H9 (cell line): ENCODE measurements at regions not wholly inside any gene's neighbourhood (a gene's known extent, or its start where the extent isn't known, plus 50 kb on each side); places are given as distances from the start of the nearest gene placed in this dataset.

Experiments
- DNase-seq: peaks from one replicate; pipeline ENCODE4 v3.0.0-alpha.2; 2017
- H2AFZ ChIP-seq: one replicate; pipeline ENCODE4 v1.6.1; 2013; ENCODE audit warnings: mild to moderate bottlenecking, low read length, control low read depth, moderate library complexity
- H2AK5ac ChIP-seq: 2 replicates; pipeline ENCODE4 v1.6.1; 2013; ENCODE audit warnings: low read length, control low read depth, mixed read lengths; ENCODE audit not compliant: insufficient read length
- H2BK120ac ChIP-seq: one replicate; pipeline ENCODE4 v1.6.1; 2013; ENCODE audit warnings: low read depth, mild to moderate bottlenecking, low read length, control low read depth, inconsistent platforms; ENCODE audit not compliant: poor library complexity, severe bottlenecking
- H2BK12ac ChIP-seq: 2 replicates; pipeline ENCODE4 v1.6.1; 2013; ENCODE audit warnings: low read length, control low read depth, mixed read lengths, low read depth; ENCODE audit not compliant: insufficient read length
- H2BK15ac ChIP-seq: 2 replicates; pipeline ENCODE4 v1.6.1; 2013; ENCODE audit warnings: low read depth, low read length, control low read depth
- H2BK20ac ChIP-seq: one replicate; pipeline ENCODE4 v1.6.1; 2013; ENCODE audit warnings: low read depth, mild to moderate bottlenecking, low read length, control low read depth, inconsistent platforms; ENCODE audit not compliant: poor library complexity, severe bottlenecking
- H2BK5ac ChIP-seq: 2 replicates; pipeline ENCODE4 v1.6.1; 2013; ENCODE audit warnings: low read length, control low read depth, mixed read lengths; ENCODE audit not compliant: insufficient read length
- H3K14ac ChIP-seq: 2 replicates; pipeline ENCODE4 v1.6.1; 2013; ENCODE audit warnings: low read length, control low read depth; ENCODE audit not compliant: insufficient read depth
- H3K18ac ChIP-seq: 2 replicates; pipeline ENCODE4 v1.6.1; 2013; ENCODE audit warnings: low read depth, mild to moderate bottlenecking, mixed read lengths, low read length, control low read depth; ENCODE audit not compliant: insufficient read length
- H3K23ac ChIP-seq: 2 replicates; pipeline ENCODE4 v1.6.1; 2013; ENCODE audit warnings: low read length, control low read depth, mixed read lengths, low read depth; ENCODE audit not compliant: insufficient read length
- H3K23me2 ChIP-seq: 2 replicates; pipeline ENCODE4 v1.6.1; 2013; ENCODE audit warnings: low read depth, mild to moderate bottlenecking, mixed read lengths, low read length, control low read depth; ENCODE audit not compliant: insufficient read length, poor library complexity, severe bottlenecking
- H3K27ac ChIP-seq: 2 replicates; pipeline ENCODE4 v1.5.1; 2013; ENCODE audit warnings: low read length, control low read depth, mixed read lengths, low read depth; ENCODE audit not compliant: insufficient read length
- H3K27me3 ChIP-seq: 2 replicates; pipeline ENCODE4 v1.6.1; 2013; ENCODE audit warnings: low read length, control low read depth, inconsistent platforms; ENCODE audit not compliant: insufficient read depth
- H3K4ac ChIP-seq: 2 replicates; pipeline ENCODE4 v1.6.1; 2013; ENCODE audit warnings: low read depth, mild to moderate bottlenecking, control low read depth, inconsistent platforms, low read length, moderate library complexity
- H3K4me1 ChIP-seq: 2 replicates; pipeline ENCODE4 v1.6.1; 2013; ENCODE audit warnings: low read length, control low read depth, inconsistent platforms; ENCODE audit not compliant: insufficient read depth
- H3K4me2 ChIP-seq: 2 replicates; pipeline ENCODE4 v1.6.1; 2013; ENCODE audit warnings: low read length, control low read depth, mixed read lengths; ENCODE audit not compliant: insufficient read length, insufficient read depth
- H3K56ac ChIP-seq: 2 replicates; pipeline ENCODE4 v1.6.1; 2013; ENCODE audit warnings: low read depth, mild to moderate bottlenecking, mixed read lengths, low read length, control low read depth; ENCODE audit not compliant: insufficient read length
- H3K79me1 ChIP-seq: 2 replicates; pipeline ENCODE4 v1.6.1; 2013; ENCODE audit warnings: low read depth, mild to moderate bottlenecking, moderate library complexity, low read length, control low read depth, inconsistent platforms; ENCODE audit not compliant: insufficient read depth, poor library complexity, severe bottlenecking
- H3K79me2 ChIP-seq: 2 replicates; pipeline ENCODE4 v1.6.1; 2013; ENCODE audit warnings: low read length, control low read depth, inconsistent platforms; ENCODE audit not compliant: insufficient read depth
- H3K9ac ChIP-seq: 2 replicates; pipeline ENCODE4 v1.6.1; 2013; ENCODE audit warnings: low read length, control low read depth, mixed read lengths; ENCODE audit not compliant: insufficient read length; ENCODE audit errors: extremely low read depth
- H3K9me3 ChIP-seq: one replicate; pipeline ENCODE4 v1.6.1; 2013; ENCODE audit warnings: low read depth, low read length, inconsistent platforms; ENCODE audit not compliant: control insufficient read depth
- H3T11ph ChIP-seq: one replicate; pipeline ENCODE4 v1.6.1; 2013; ENCODE audit warnings: mild to moderate bottlenecking, low read length, control low read depth, inconsistent platforms
- H4K20me1 ChIP-seq: one replicate; pipeline ENCODE4 v1.6.1; 2013; ENCODE audit not compliant: control insufficient read depth, insufficient read length, insufficient read depth
- H4K5ac ChIP-seq: 2 replicates; pipeline ENCODE4 v1.6.1; 2013; ENCODE audit warnings: low read depth, mild to moderate bottlenecking, mixed read lengths, low read length, control low read depth; ENCODE audit not compliant: insufficient read length
- H4K8ac ChIP-seq: replicated peaks from 2 replicates; pipeline ENCODE4 v1.6.1; 2013; ENCODE audit warnings: low read length, control low read depth, mixed read lengths, low read depth; ENCODE audit not compliant: insufficient read length
- H4K91ac ChIP-seq: 2 replicates; pipeline ENCODE4 v1.6.1; 2013; ENCODE audit warnings: low read depth, mild to moderate bottlenecking, moderate library complexity, mixed read lengths, low read length, control low read depth; ENCODE audit not compliant: insufficient read length
- H3K27ac Mint-ChIP-seq, 3 experiments: 2 replicates in 2 of 3; 3 replicates in 1 of 3; pipeline ENCODE4 v1.8.0; 2020 to 2021; ENCODE audit warnings: mixed read lengths in 3 of 3, mild to moderate bottlenecking in 1 of 3, moderate library complexity in 1 of 3
- H3K27me3 Mint-ChIP-seq: 2 replicates; pipeline ENCODE4 v1.8.0; 2021; ENCODE audit warnings: low read depth, mild to moderate bottlenecking, moderate library complexity, mixed read lengths
- H3K36me3 Mint-ChIP-seq, 3 experiments: 2 replicates in 2 of 3; 3 replicates in 1 of 3; pipeline ENCODE4 v1.8.0; 2020 to 2021; ENCODE audit warnings: low read depth in 3 of 3, mixed read lengths in 3 of 3; ENCODE audit not compliant: insufficient read depth in 1 of 3
- H3K4me1 Mint-ChIP-seq, 2 experiments: 2 replicates each; pipeline ENCODE4 v1.8.0; 2020; ENCODE audit warnings: mixed read lengths in 2 of 2
- H3K4me3 Mint-ChIP-seq, 2 experiments: 2 replicates in 1 of 2; 3 replicates in 1 of 2; pipeline ENCODE4 v1.8.0; 2020 to 2021; ENCODE audit warnings: mild to moderate bottlenecking in 2 of 2, mixed read lengths in 2 of 2, moderate library complexity in 1 of 2
- H3K9me3 Mint-ChIP-seq, 2 experiments: 2 replicates in 1 of 2; 3 replicates in 1 of 2; pipeline ENCODE4 v1.8.0; 2020; ENCODE audit warnings: mild to moderate bottlenecking in 2 of 2, mixed read lengths in 2 of 2, moderate library complexity in 1 of 2
- whole genome bisulfite sequencing: extraction: QIAGEN DNeasy Blood & Tissue Kit; methylation state at CpG from one replicate; pipeline ENCODE4 v1.1.7; 2013; ENCODE audit warnings: missing lambda C conversion rate, low lambda C conversion rate, mixed read lengths; ENCODE audit not compliant: insufficient read length; ENCODE audit errors: extremely low coverage; 5-methylcytosine and 5-hydroxymethylcytosine counted together
- TF ChIP-seq, protein P1 (sequence below): fragments of 200-600 bp; sonication (generic); conservative IDR thresholded peaks from 3 replicates; pipeline ENCODE4 v1.8.0; 2021; ENCODE audit warnings: antibody characterized with exemption, mild to moderate bottlenecking

DNA sequence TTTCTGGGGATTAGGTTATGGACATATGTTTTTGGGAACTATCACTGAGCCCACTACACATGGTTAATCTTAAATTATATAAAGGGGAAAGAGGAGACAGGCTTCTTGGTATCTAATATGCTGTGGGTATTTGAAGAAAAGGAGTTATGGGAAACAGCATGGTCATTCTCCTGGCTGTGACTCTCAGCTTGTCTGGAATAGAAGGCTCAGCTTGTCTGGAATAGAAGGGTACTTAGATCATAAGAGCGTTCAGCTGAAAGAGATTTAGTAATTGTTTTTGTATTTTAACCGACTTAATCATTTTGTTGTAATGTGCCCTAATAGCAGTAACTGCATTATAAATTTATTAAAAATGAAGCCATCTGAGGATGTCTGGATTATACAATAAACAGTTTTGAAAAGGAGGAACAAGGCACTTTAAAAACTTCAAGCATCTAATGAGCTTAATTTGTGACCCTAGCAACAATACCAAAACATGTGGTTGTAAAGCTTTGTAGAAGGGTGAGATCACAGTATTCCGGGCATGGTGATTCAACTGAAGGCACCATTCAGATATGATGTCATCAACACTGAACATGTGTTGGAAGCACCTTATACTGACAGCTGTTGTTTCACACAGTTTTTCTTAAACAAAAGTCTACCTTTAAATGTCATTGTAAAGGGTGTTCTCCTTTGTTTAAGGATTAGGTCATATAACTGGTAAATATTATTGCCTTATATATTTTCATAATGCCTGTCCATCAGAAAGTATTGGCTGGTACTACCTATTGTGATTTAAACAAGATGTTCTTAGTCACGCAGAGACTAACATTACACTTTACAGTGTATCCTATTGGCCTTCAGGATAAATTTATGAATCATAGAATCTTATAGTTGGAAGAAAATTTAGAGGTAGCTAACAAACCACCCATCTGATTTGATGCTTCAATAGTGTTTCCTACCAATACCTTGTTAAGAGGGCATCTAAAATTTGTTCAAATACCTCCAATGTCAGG is 2174.1 kb upstream of the WWC1 start:
- no peaks in the 10 kb centered on the region for H4K20me1 ChIP-seq
- no peak overlapping the region for H4K5ac ChIP-seq
- no peaks in the 10 kb centered on the region for H3K4me1 Mint-ChIP-seq
- no peak overlapping the region for H2BK20ac ChIP-seq
- H3K14ac ChIP-seq: no peak overlapping the region
- H3K23me2 ChIP-seq: no peaks in the 10 kb centered on the region
- no peak overlapping the region for H2BK5ac ChIP-seq
- H3K27ac Mint-ChIP-seq: no peak overlapping the region
- no peak overlapping the region for H3K56ac ChIP-seq
- no peak overlapping the region for H3K27ac ChIP-seq
- no peak overlapping the region for H3T11ph ChIP-seq
- H3K9me3 Mint-ChIP-seq: no peaks in the 10 kb centered on the region
- H3K79me2 ChIP-seq: no peaks in the 10 kb centered on the region
- no peak overlapping the region for H2BK120ac ChIP-seq
- no peak overlapping the region for H3K9ac ChIP-seq
- H3K23ac ChIP-seq: no peak overlapping the region
- no peaks in the 10 kb centered on the region; the same call in 1 of the 2 replicates for H3K27me3 Mint-ChIP-seq
- no peak overlapping the region for H3K4ac ChIP-seq
- H2BK15ac ChIP-seq: no peak overlapping the region
- H3K4me3 Mint-ChIP-seq: no peak overlapping the region
- H3K27me3 ChIP-seq: no peaks in the 10 kb centered on the region
- no peak overlapping the region for H4K8ac ChIP-seq
- no peak overlapping the region for H3K18ac ChIP-seq
- H2AK5ac ChIP-seq: no peak overlapping the region
- H4K91ac ChIP-seq: no peak overlapping the region
- no peak overlapping the region for H2BK12ac ChIP-seq
- no peaks in the 10 kb centered on the region for H3K36me3 Mint-ChIP-seq
- no peak overlapping the region for H3K4me2 ChIP-seq
- no peaks in the 10 kb centered on the region for H3K4me1 ChIP-seq
- H3K9me3 ChIP-seq: no peaks in the 10 kb centered on the region
- DNase-seq: no peak
- no peaks in the 10 kb centered on the region for H3K79me1 ChIP-seq
- H2AFZ ChIP-seq: no peak overlapping the region
- TF ChIP-seq, protein P1, sequence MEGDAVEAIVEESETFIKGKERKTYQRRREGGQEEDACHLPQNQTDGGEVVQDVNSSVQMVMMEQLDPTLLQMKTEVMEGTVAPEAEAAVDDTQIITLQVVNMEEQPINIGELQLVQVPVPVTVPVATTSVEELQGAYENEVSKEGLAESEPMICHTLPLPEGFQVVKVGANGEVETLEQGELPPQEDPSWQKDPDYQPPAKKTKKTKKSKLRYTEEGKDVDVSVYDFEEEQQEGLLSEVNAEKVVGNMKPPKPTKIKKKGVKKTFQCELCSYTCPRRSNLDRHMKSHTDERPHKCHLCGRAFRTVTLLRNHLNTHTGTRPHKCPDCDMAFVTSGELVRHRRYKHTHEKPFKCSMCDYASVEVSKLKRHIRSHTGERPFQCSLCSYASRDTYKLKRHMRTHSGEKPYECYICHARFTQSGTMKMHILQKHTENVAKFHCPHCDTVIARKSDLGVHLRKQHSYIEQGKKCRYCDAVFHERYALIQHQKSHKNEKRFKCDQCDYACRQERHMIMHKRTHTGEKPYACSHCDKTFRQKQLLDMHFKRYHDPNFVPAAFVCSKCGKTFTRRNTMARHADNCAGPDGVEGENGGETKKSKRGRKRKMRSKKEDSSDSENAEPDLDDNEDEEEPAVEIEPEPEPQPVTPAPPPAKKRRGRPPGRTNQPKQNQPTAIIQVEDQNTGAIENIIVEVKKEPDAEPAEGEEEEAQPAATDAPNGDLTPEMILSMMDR: no peak
- no CpG with 5 or more reads among the region's 4 CpGs for WGBS
